ENCODE measurements at regions not wholly inside any gene's neighbourhood (a gene's known extent, or its start where the extent isn't known, plus 50 kb on each side); places are given as distances from the start of the nearest gene placed in this dataset.

- DNase-seq (ENCODE audit: low read depth): no peak
Observed at GRCh38 chr1:38257374-38257773, 210.8 kb upstream of the POU3F1 start.

GRCh38 chr1:38256072-38256471, 209.5 kb upstream of the POU3F1 start:
- DNase-seq (ENCODE audit: low read depth): no peak

GRCh38 chr1:38253314-38253713, 206.7 kb upstream of the POU3F1 start:
- DNase-seq (ENCODE audit: low read depth): no peak

- no peak for DNase-seq (ENCODE audit: low read depth)
Observed at GRCh38 chr1:38250356-38250755, 203.8 kb upstream of the POU3F1 start.

- DNase-seq (ENCODE audit: low read depth): no peak
Observed at GRCh38 chr1:38249001-38249400, 202.4 kb upstream of the POU3F1 start.

- DNase-seq (ENCODE audit: low read depth): no peak
Observed at GRCh38 chr1:38246955-38247952, 200.7 kb upstream of the POU3F1 start.

GRCh38 chr1:38244218-38244845, 197.7 kb upstream of the POU3F1 start:
- DNase-seq (ENCODE audit: low read depth): no peak

- DNase-seq (ENCODE audit: low read depth): no peak
Observed at GRCh38 chr1:38243106-38243505, 196.5 kb upstream of the POU3F1 start.

- DNase-seq (ENCODE audit: low read depth): no peak
Observed at GRCh38 chr1:38242506-38242905, 195.9 kb upstream of the POU3F1 start.

- DNase-seq (ENCODE audit: low read depth): no peak
Observed at GRCh38 chr1:38241594-38242334, 195.2 kb upstream of the POU3F1 start.

- no peak for DNase-seq (ENCODE audit: low read depth)
Observed at GRCh38 chr1:38240618-38241017, 194.0 kb upstream of the POU3F1 start.

- no peak for DNase-seq (ENCODE audit: low read depth)
Observed at GRCh38 chr1:38239258-38239835, 192.8 kb upstream of the POU3F1 start.

GRCh38 chr1:38238294-38238693, 191.7 kb upstream of the POU3F1 start:
- DNase-seq (ENCODE audit: low read depth): no peak

- DNase-seq (ENCODE audit: low read depth): no peak
Observed at GRCh38 chr1:38235705-38236104, 189.1 kb upstream of the POU3F1 start.

- DNase-seq (ENCODE audit: low read depth): no peak
Observed at GRCh38 chr1:38231941-38232340, 185.3 kb upstream of the POU3F1 start.

- DNase-seq (ENCODE audit: low read depth): no peak
Observed at GRCh38 chr1:38228718-38229117, 182.1 kb upstream of the POU3F1 start.

- no peak for DNase-seq (ENCODE audit: low read depth)
Observed at GRCh38 chr1:38225745-38226144, 179.2 kb upstream of the POU3F1 start.

- DNase-seq (ENCODE audit: low read depth): no peak
Observed at GRCh38 chr1:38223391-38223790, 176.8 kb upstream of the POU3F1 start.

GRCh38 chr1:38222891-38223290, 176.3 kb upstream of the POU3F1 start:
- DNase-seq (ENCODE audit: low read depth): no peak

- no peak for DNase-seq (ENCODE audit: low read depth)
Observed at GRCh38 chr1:38221006-38221649, 174.5 kb upstream of the POU3F1 start.

GRCh38 chr1:38217316-38217715, 170.7 kb upstream of the POU3F1 start:
- no peak for DNase-seq (ENCODE audit: low read depth)

Measured in activated T-cell treated with anti-CD3 and anti-CD28 coated beads for 1 hour (primary cell).